ENCODE measurements at regions not wholly inside any gene's neighbourhood (a gene's known extent, or its start where the extent isn't known, plus 50 kb on each side); places are given as distances from the start of the nearest gene placed in this dataset.

GRCh38 chr3:163422671-163423070 is 1655.6 kb downstream of the SI start:
- Histone ChIP-seq H3K9ac (no peak overlapping the region), H3K4me1 (ENCODE audit: control insufficient read depth in 1 of 2, insufficient read depth in 2 of 2, low read depth in 1 of 2, low read length in 1 of 2) (peaks cover 0 to 2% of the 10 kb centered on the region in 2 experiments; a peak in 1 of 4 replicates), H3K4me3 (ENCODE audit: low read depth in 2 of 2, low read length in 1 of 2) (no peak overlapping the region), H3K36me3 (replicated peaks in 1 of 2; ENCODE audit: control insufficient read depth in 1 of 2, insufficient read depth in 2 of 2, low read length in 1 of 2) (no peaks in the 10 kb centered on the region), H3K9me3 (no peaks in the 10 kb centered on the region; the same call in 1 of the 2 replicates), H3K9me2 (no peaks in the 10 kb centered on the region), H3K79me2 (ENCODE audit: insufficient read depth) (no peaks in the 10 kb centered on the region), H3K27ac (ENCODE audit: low read depth in 2 of 2, low read length in 1 of 2) (no peak overlapping the region), H4K20me1 (ENCODE audit: insufficient read depth) (no peaks in the 10 kb centered on the region), H2AFZ (ENCODE audit: low read depth) (no peak overlapping the region), H3K4me2 (no peak overlapping the region), H3F3A (replicated peaks; ENCODE audit: insufficient read depth) (no peaks in the 10 kb centered on the region), H3K27me3 (ENCODE audit: insufficient read depth) (no peaks in the 10 kb centered on the region)
- WGBS (ENCODE audit: low lambda C conversion rate) = 43% methylated on average over 1 of the region's 3 CpGs
- ChIA-PET POLR2A (no interaction called here), CTCF (no interaction called here)
- no peak for DNase-seq
- no peak for TF ChIP-seq MAX (IDR thresholded peaks at IDR 0.05; ENCODE audit: low read depth)
- no peak for TF ChIP-seq SIN3A (IDR thresholded peaks at IDR 0.05; ENCODE audit: borderline replicate concordance, low read depth, low read length)
- TF ChIP-seq RCOR1 (IDR thresholded peaks at IDR 0.05; ENCODE audit: low read length) = no peak
- no peak for TF ChIP-seq POLR2AphosphoS5 (IDR thresholded peaks at IDR 0.05; ENCODE audit: low read depth, low read length)
- TF ChIP-seq TCF12 (IDR thresholded peaks at IDR 0.05) = no peak
- TF ChIP-seq CTCF (IDR thresholded peaks at IDR 0.05) = no peak
- TF ChIP-seq MEF2A (IDR thresholded peaks at IDR 0.05; ENCODE audit: borderline replicate concordance, low read depth) = no peak

- no peaks in the 10 kb centered on the region for H3K36me3 ChIP-seq (replicated peaks in 1 of 2; ENCODE audit: control insufficient read depth in 1 of 2, insufficient read depth in 2 of 2, low read length in 1 of 2)
- no peaks in the 10 kb centered on the region for H3K9me3 ChIP-seq
- TF ChIP-seq GATA2 (CRISPR knock-in tag; IDR thresholded peaks at IDR 0.05) (no peak), YY1 (IDR thresholded peaks at IDR 0.05; ENCODE audit: low read depth) (no peak), RFX5 (IDR thresholded peaks at IDR 0.05; ENCODE audit: low read length) (no peak), TCF12 (IDR thresholded peaks at IDR 0.05) (no peak), TEAD4 (IDR thresholded peaks at IDR 0.05; ENCODE audit: borderline replicate concordance, insufficient read depth) (no peak), EP300 (IDR thresholded peaks at IDR 0.05; ENCODE audit: borderline replicate concordance in 1 of 2, low read depth in 1 of 2, low read length in 1 of 2) (no peak), FOXJ3 (CRISPR knock-in tag; IDR thresholded peaks at IDR 0.05) (no peak)
- H3K9ac ChIP-seq = no peak overlapping the region
- no peak for DNase-seq
- 28% methylated on average over 3 of the region's 3 CpGs for WGBS (ENCODE audit: low lambda C conversion rate)
- no peaks in the 10 kb centered on the region for H3K79me2 ChIP-seq (ENCODE audit: insufficient read depth)
- no peak overlapping the region for H3K4me2 ChIP-seq
- H3K27me3 ChIP-seq (ENCODE audit: insufficient read depth) = no peaks in the 10 kb centered on the region
- no peak overlapping the region for H2AFZ ChIP-seq (ENCODE audit: low read depth)
- H3K4me1 ChIP-seq (ENCODE audit: control insufficient read depth in 1 of 2, insufficient read depth in 2 of 2, low read depth in 1 of 2, low read length in 1 of 2) = no peaks in the 10 kb centered on the region
- no peaks in the 10 kb centered on the region for H4K20me1 ChIP-seq (ENCODE audit: insufficient read depth)
- H3K9me2 ChIP-seq = no peaks in the 10 kb centered on the region
- no peaks in the 10 kb centered on the region for H3F3A ChIP-seq (replicated peaks; ENCODE audit: insufficient read depth)
- no peak overlapping the region for H3K4me3 ChIP-seq (ENCODE audit: low read depth in 2 of 2, low read length in 1 of 2)
- ChIA-PET CTCF (no interaction called here), POLR2A (no interaction called here)
- H3K27ac ChIP-seq (ENCODE audit: low read depth in 2 of 2, low read length in 1 of 2) = no peak overlapping the region
Observed at GRCh38 chr3:163391407-163392181, 1686.7 kb downstream of the SI start.

Data from SK-N-SH (cell line).